Prostate gland (tissue), 2 donors: ENCODE measurements at regions not wholly inside any gene's neighbourhood (a gene's known extent, or its start where the extent isn't known, plus 50 kb on each side); places are given as distances from the start of the nearest gene placed in this dataset.

Experiments used
- DNase-seq: peaks from one replicate; pipeline ENCODE4 v3.0.0-alpha.2; 2019; ENCODE audit warnings: low spot score
- H3K27ac ChIP-seq, 2 donors: fragments of 200-600 bp; sonication (generic); 2 replicates each; pipeline ENCODE4 v1.5.1; 2017 to 2019
- H3K27me3 ChIP-seq: fragments of 200-600 bp; sonication (generic); replicated peaks from 2 replicates; pipeline ENCODE4 v1.5.1; 2019; ENCODE audit not compliant: insufficient read depth
- H3K36me3 ChIP-seq, 2 donors: fragments of 200-600 bp; sonication (generic); 1 replicate in 1 of 2; 2 replicates in 1 of 2; pipeline versions ENCODE4 v1.5.1 to v1.8.1; 2017 to 2019
- H3K4me1 ChIP-seq: fragments of 200-600 bp; sonication (generic); replicated peaks from 2 replicates; pipeline ENCODE4 v1.5.1; 2019
- H3K4me3 ChIP-seq, 2 donors: fragments of 200-600 bp; sonication (generic); 2 replicates each; pipeline ENCODE4 v1.5.1; 2017 to 2019
- H3K9me3 ChIP-seq: fragments of 200-600 bp; sonication (generic); 2 replicates; pipeline ENCODE4 v1.5.1; 2017
- POLR2A ChIP-seq: fragments of 450-650 bp; IDR thresholded peaks from one replicate; pipeline ENCODE4 v1.6.1; 2016; ENCODE audit warnings: antibody characterized with exemption, mild to moderate bottlenecking
- POLR2AphosphoS5 ChIP-seq: sonication (generic); formaldehyde crosslinking; IDR thresholded peaks from one replicate; pipeline ENCODE4 v1.6.1; 2017; ENCODE audit warnings: antibody characterized with exemption
- WGBS: methylation state at CpG from one replicate; pipeline ENCODE4 v1.1.5; 2018; 5-methylcytosine and 5-hydroxymethylcytosine counted together
- intact Hi-C: fragments of 100-400 bp; cut with DNase I; formaldehyde crosslinking; loops from one replicate; pipeline ENCODE4 v1.14.2; 2022
- TF ChIP-seq, protein P1 (sequence below), 4 experiments: fragments of 200-600 bp in 2 of 4; fragments of 450-650 bp in 2 of 4; sonication (generic) in 2 of 4; IDR thresholded peaks; 1 replicate in 3 of 4; 2 replicates in 1 of 4; pipeline ENCODE4 v1.5.1; 2016 to 2019; ENCODE audit warnings: antibody characterized with exemption in 4 of 4, mild to moderate bottlenecking in 2 of 4, moderate library complexity in 2 of 4

DNA sequence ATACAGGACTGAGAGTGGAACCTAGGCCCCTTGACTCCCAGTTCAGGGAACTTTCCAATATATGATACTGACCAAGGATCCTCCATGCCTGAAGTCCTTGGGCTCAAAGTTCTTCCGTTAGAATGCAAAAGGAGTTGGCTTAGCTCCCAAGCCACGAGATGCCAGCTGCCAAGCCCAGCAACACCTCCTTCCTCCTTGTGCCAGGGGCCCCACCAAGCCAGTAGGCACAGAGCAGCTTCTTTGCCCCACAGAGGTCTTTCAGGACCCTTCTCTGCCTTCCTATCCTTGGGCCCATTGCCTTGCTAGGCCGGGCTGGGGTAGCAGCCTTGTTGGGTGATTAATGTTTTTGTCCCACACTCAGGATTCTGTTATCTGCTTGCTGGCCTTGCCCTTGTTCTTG, 105.6 kb downstream of the EFNB1 start:
- H3K4me3 ChIP-seq = no peak overlapping the region
- intact Hi-C loops = no loop called here
- no peaks in the 10 kb centered on the region for H3K36me3 ChIP-seq
- 47% methylated on average over 3 of the region's 3 CpGs for WGBS
- no peak for DNase-seq
- no peaks in the 10 kb centered on the region for H3K27me3 ChIP-seq
- no peaks in the 10 kb centered on the region for H3K9me3 ChIP-seq
- H3K4me1 ChIP-seq = no peaks in the 10 kb centered on the region
- H3K27ac ChIP-seq = no peak overlapping the region
- TF ChIP-seq POLR2A (no peak), POLR2AphosphoS5 (no peak)
- TF ChIP-seq, protein P1, sequence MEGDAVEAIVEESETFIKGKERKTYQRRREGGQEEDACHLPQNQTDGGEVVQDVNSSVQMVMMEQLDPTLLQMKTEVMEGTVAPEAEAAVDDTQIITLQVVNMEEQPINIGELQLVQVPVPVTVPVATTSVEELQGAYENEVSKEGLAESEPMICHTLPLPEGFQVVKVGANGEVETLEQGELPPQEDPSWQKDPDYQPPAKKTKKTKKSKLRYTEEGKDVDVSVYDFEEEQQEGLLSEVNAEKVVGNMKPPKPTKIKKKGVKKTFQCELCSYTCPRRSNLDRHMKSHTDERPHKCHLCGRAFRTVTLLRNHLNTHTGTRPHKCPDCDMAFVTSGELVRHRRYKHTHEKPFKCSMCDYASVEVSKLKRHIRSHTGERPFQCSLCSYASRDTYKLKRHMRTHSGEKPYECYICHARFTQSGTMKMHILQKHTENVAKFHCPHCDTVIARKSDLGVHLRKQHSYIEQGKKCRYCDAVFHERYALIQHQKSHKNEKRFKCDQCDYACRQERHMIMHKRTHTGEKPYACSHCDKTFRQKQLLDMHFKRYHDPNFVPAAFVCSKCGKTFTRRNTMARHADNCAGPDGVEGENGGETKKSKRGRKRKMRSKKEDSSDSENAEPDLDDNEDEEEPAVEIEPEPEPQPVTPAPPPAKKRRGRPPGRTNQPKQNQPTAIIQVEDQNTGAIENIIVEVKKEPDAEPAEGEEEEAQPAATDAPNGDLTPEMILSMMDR (IDR thresholded peaks at IDR 0.05) = no peak

GRCh38 chrX:68932611-68933010, 103.8 kb downstream of the EFNB1 start:
- Histone ChIP-seq H3K4me3 (no peak overlapping the region), H3K27ac (no peak overlapping the region), H3K36me3 (no peaks in the 10 kb centered on the region), H3K9me3 (no peaks in the 10 kb centered on the region), H3K4me1 (no peaks in the 10 kb centered on the region), H3K27me3 (no peaks in the 10 kb centered on the region)
- TF ChIP-seq, protein P1 (IDR thresholded peaks at IDR 0.05) = no peak
- TF ChIP-seq POLR2AphosphoS5 (no peak), POLR2A (no peak)
- intact Hi-C loops = no loop called here
- DNase-seq = no peak
- whole genome bisulfite sequencing = 45% methylated on average over 4 of the region's 4 CpGs

GRCh38 chrX:68931345-68931744, 102.5 kb downstream of the EFNB1 start:
- no peak overlapping the region for H3K4me3 ChIP-seq
- WGBS = 67% methylated on average over 2 of the region's 4 CpGs
- no peak overlapping the region for H3K27ac ChIP-seq
- TF ChIP-seq POLR2AphosphoS5 = no peak
- TF ChIP-seq, protein P1 (IDR thresholded peaks at IDR 0.05) = no peak
- no peak for DNase-seq
- no peaks in the 10 kb centered on the region for H3K27me3 ChIP-seq
- intact Hi-C loops = no loop called here
- no peaks in the 10 kb centered on the region for H3K4me1 ChIP-seq
- H3K36me3 ChIP-seq = no peaks in the 10 kb centered on the region
- H3K9me3 ChIP-seq = no peaks in the 10 kb centered on the region

GRCh38 chrX:68930542-68931317, 101.9 kb downstream of the EFNB1 start:
- H3K36me3 ChIP-seq = no peaks in the 10 kb centered on the region

More at GRCh38 chrX:68930542-68931317, 101.9 kb downstream of the EFNB1 start:
- WGBS = 80% methylated on average over 3 of the region's 5 CpGs
- Histone ChIP-seq H3K9me3 (no peaks in the 10 kb centered on the region), H3K4me1 (no peaks in the 10 kb centered on the region), H3K4me3 (no peak overlapping the region), H3K27ac (no peak overlapping the region), H3K27me3 (no peaks in the 10 kb centered on the region)
- no peak for TF ChIP-seq POLR2A
- no peak for TF ChIP-seq POLR2AphosphoS5
- TF ChIP-seq, protein P1 (IDR thresholded peaks at IDR 0.05) = no peak
- intact Hi-C loops = no loop called here
- no peak for DNase-seq
